HUES48 (cell line): ENCODE measurements at regions not wholly inside any gene's neighbourhood (a gene's known extent, or its start where the extent isn't known, plus 50 kb on each side); places are given as distances from the start of the nearest gene placed in this dataset.

Experiments
- H3K27ac ChIP-seq: one replicate; pipeline ENCODE4 v1.7.0; 2013; ENCODE audit warnings: low read depth, low read length, inconsistent platforms
- H3K27me3 ChIP-seq: 2 replicates; pipeline ENCODE4 v1.6.1; 2013; ENCODE audit warnings: mild to moderate bottlenecking, low read length; ENCODE audit not compliant: control insufficient read depth, insufficient read depth
- H3K36me3 ChIP-seq: 2 replicates; pipeline ENCODE4 v1.6.1; 2013; ENCODE audit warnings: low read length; ENCODE audit not compliant: control insufficient read depth, insufficient read depth
- H3K4me1 ChIP-seq: 2 replicates; pipeline ENCODE4 v1.6.1; 2013; ENCODE audit warnings: mild to moderate bottlenecking, low read length; ENCODE audit not compliant: control insufficient read depth, insufficient read depth
- H3K4me3 ChIP-seq: 2 replicates; pipeline ENCODE4 v1.5.1; 2013; ENCODE audit warnings: mild to moderate bottlenecking, low read depth, low read length
- H3K9ac ChIP-seq: 2 replicates; pipeline ENCODE4 v1.6.1; 2013; ENCODE audit warnings: mild to moderate bottlenecking, low read depth, low read length, moderate library complexity
- H3K9me3 ChIP-seq: 2 replicates; pipeline ENCODE4 v1.6.1; 2013; ENCODE audit warnings: low read length; ENCODE audit not compliant: control insufficient read depth, insufficient read depth

DNA sequence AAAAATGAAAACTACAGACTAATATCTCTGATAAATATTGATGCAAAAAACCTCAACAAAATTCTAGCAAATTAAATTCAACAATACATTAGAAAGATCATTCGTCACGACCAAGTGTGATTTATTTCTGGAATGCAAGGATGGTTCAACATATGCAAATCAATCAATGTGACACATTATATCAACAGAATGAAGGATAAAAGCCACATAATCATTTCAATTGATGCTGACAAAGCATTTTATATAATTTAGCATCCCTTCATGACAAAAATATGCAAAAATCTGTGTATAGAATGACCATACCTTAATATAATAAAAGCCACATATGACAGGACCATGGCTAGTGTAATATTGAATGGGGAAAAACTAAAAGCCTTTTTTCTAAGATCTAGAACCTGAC, 457.2 kb upstream of the SPANXN1 start:
- H3K9ac ChIP-seq = no peak overlapping the region
- no peaks in the 10 kb centered on the region for H3K36me3 ChIP-seq
- H3K27ac ChIP-seq = no peak overlapping the region
- H3K4me3 ChIP-seq = no peak overlapping the region
- no peaks in the 10 kb centered on the region for H3K27me3 ChIP-seq
- H3K4me1 ChIP-seq = no peaks in the 10 kb centered on the region
- peaks cover 26% of the 10 kb centered on the region for H3K9me3 ChIP-seq

GRCh38 chrX:144791298-144791697, 456.0 kb upstream of the SPANXN1 start:
- peaks cover 30% of the 10 kb centered on the region for H3K9me3 ChIP-seq
- H3K4me3 ChIP-seq = no peak overlapping the region
- H3K9ac ChIP-seq = no peak overlapping the region
- no peak overlapping the region for H3K27ac ChIP-seq
- H3K36me3 ChIP-seq = no peaks in the 10 kb centered on the region
- H3K27me3 ChIP-seq = no peaks in the 10 kb centered on the region
- H3K4me1 ChIP-seq = no peaks in the 10 kb centered on the region

GRCh38 chrX:144798972-144799371, 448.3 kb upstream of the SPANXN1 start:
- Histone ChIP-seq H3K9ac (no peak overlapping the region), H3K9me3 (peaks cover 22% of the 10 kb centered on the region), H3K4me1 (no peaks in the 10 kb centered on the region), H3K27me3 (no peaks in the 10 kb centered on the region), H3K4me3 (no peak overlapping the region), H3K27ac (no peak overlapping the region), H3K36me3 (no peaks in the 10 kb centered on the region)

- H3K4me3 ChIP-seq = no peak overlapping the region
- H3K36me3 ChIP-seq = no peaks in the 10 kb centered on the region
- no peaks in the 10 kb centered on the region for H3K4me1 ChIP-seq
- no peaks in the 10 kb centered on the region for H3K27me3 ChIP-seq
- H3K9me3 ChIP-seq = peaks cover 25% of the 10 kb centered on the region
- H3K9ac ChIP-seq = no peak overlapping the region
- no peak overlapping the region for H3K27ac ChIP-seq
These were observed 445.5 kb upstream of the SPANXN1 start for GRCh38 chrX:144801786-144802185.

DNA sequence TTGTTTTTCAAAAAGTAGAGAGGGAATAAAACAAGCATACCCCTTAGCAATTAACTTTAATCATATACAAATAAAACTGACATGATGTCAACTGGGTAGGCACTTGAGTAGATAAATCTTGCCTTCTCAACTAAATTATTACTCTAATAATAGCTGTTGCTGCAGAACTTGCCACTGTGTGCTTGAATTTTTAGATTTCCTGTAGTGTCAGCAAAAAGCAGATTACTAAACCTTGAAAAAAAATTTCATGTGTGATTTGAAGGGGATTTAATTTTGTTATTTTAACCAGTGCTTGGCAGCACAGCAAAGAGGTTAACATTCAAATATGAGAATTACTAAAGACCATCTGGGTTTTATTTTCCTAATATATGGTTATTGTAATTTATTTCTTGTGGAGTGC, 438.3 kb upstream of the SPANXN1 start:
- Histone ChIP-seq H3K27ac (no peak overlapping the region), H3K4me3 (no peak overlapping the region), H3K4me1 (no peaks in the 10 kb centered on the region), H3K9me3 (peaks cover 48% of the 10 kb centered on the region), H3K36me3 (no peaks in the 10 kb centered on the region), H3K27me3 (no peaks in the 10 kb centered on the region), H3K9ac (no peak overlapping the region)

DNA sequence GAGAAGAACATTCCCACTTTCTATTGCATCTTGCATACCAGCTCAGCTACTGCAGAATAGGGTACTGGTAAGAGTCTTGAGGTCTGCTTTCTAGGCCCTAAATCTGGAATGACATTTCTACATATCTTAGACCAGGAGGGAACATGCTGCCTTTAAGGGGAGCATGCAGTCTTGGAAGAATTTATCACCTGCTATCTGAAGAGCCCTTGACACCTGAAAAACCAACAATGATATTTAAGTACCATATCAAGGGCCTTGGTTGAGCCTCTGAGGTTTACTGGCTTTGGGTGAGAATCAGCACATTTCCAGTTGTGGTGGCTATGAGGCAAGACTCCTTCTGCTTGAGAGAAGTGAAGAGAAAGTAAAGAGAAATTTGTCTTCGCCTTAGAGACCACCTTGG, 436.8 kb upstream of the SPANXN1 start:
- Histone ChIP-seq H3K9ac (no peak overlapping the region), H3K4me3 (no peak overlapping the region), H3K27me3 (no peaks in the 10 kb centered on the region), H3K36me3 (no peaks in the 10 kb centered on the region), H3K4me1 (no peaks in the 10 kb centered on the region), H3K9me3 (peaks cover 58% of the 10 kb centered on the region), H3K27ac (no peak overlapping the region)

GRCh38 chrX:144819406-144819805, 427.9 kb upstream of the SPANXN1 start:
- no peaks in the 10 kb centered on the region for H3K27me3 ChIP-seq

DNA sequence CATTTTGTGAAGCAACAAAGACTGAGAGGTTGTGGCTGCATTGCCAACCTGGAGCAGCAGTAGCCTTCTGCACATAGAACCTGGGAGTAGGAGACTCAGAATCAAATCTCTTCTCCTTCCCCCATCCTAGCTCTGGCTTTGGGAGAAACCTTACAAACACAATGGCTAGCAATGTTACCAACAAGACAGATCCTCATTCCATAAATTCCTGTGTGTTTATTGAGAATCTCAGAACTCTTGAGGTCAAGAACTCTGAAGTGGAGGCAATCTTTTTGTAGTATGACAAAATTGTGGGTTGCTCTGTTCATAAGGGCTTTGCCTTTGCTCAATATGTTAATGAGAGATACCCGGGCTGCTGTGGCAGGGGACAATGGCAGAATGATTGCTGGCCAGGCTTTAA, 406.7 kb upstream of the SPANXN1 start:
- Histone ChIP-seq H3K9ac (no peak overlapping the region), H3K27me3 (no peaks in the 10 kb centered on the region), H3K9me3 (peaks cover 16% of the 10 kb centered on the region), H3K27ac (no peak overlapping the region), H3K4me1 (no peaks in the 10 kb centered on the region), H3K36me3 (no peaks in the 10 kb centered on the region), H3K4me3 (no peak overlapping the region)

More at GRCh38 chrX:144819406-144819805, 427.9 kb upstream of the SPANXN1 start:
- Histone ChIP-seq H3K4me3 (no peak overlapping the region), H3K9me3 (peaks cover 38% of the 10 kb centered on the region), H3K36me3 (no peaks in the 10 kb centered on the region), H3K27ac (no peak overlapping the region), H3K9ac (no peak overlapping the region), H3K4me1 (no peaks in the 10 kb centered on the region)

GRCh38 chrX:144849141-144849540, 398.2 kb upstream of the SPANXN1 start:
- Histone ChIP-seq H3K4me1 (no peaks in the 10 kb centered on the region), H3K9me3 (peaks cover 51% of the 10 kb centered on the region), H3K4me3 (no peak overlapping the region), H3K9ac (no peak overlapping the region), H3K27me3 (no peaks in the 10 kb centered on the region), H3K27ac (no peak overlapping the region), H3K36me3 (no peaks in the 10 kb centered on the region)

DNA sequence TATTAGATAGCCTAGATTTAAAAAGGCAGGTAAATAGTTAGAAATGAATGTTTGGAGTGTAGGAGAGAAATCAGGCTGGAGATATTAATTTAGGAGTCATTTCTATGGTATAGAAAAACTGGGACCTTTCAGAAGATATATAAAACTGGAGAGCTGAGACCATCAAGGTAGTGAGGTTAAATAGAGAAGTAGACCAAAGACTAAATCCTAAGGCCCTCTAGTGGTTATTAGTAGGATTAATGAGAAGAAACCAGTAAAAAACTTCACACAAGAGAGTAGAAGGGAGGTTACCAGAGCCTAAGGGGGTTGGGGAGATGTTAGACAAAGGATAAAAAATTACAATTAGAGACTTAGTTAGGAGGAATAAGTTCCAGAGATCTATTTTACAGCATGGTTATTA, 351.0 kb upstream of the SPANXN1 start:
- H3K27me3 ChIP-seq = no peaks in the 10 kb centered on the region
- no peak overlapping the region for H3K9ac ChIP-seq
- H3K9me3 ChIP-seq = peaks cover 19% of the 10 kb centered on the region
- H3K4me1 ChIP-seq = peaks cover 8% of the 10 kb centered on the region; the same call in 1 of the 2 replicates
- H3K27ac ChIP-seq = no peak overlapping the region
- no peak overlapping the region for H3K4me3 ChIP-seq
- H3K36me3 ChIP-seq = no peaks in the 10 kb centered on the region

- H3K4me1 ChIP-seq = no peaks in the 10 kb centered on the region
- peaks cover 22% of the 10 kb centered on the region for H3K9me3 ChIP-seq
- H3K27ac ChIP-seq = no peak overlapping the region
- H3K9ac ChIP-seq = no peak overlapping the region
- H3K4me3 ChIP-seq = no peak overlapping the region
- no peaks in the 10 kb centered on the region for H3K36me3 ChIP-seq
- no peaks in the 10 kb centered on the region for H3K27me3 ChIP-seq
These were observed 345.8 kb upstream of the SPANXN1 start for GRCh38 chrX:144901521-144901920.

DNA sequence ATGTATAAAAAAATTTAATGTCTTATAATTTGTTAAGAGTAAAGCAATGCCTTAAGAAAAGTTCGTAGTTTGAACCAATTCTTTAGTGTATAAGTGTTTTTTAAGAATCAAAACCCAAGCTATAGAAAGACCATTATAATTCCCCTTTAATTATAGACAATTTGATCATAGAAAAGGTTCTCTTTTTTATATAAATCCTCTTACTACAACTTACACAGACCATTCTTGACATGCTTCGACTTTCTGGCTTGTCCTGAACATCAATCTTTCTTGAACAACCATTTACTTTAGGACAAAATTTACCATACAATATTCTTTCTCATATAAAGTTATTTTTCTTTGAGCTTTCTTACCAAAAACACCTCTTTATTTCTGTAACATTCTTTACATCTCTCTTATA, 330.5 kb upstream of the SPANXN1 start:
- peaks cover 92% of the 10 kb centered on the region for H3K9me3 ChIP-seq
- H3K27ac ChIP-seq = no peak overlapping the region
- H3K4me3 ChIP-seq = no peak overlapping the region
- H3K4me1 ChIP-seq = no peaks in the 10 kb centered on the region
- H3K27me3 ChIP-seq = no peaks in the 10 kb centered on the region
- no peak overlapping the region for H3K9ac ChIP-seq
- no peaks in the 10 kb centered on the region for H3K36me3 ChIP-seq
